ENCODE measurements at regions not wholly inside any gene's neighbourhood (a gene's known extent, or its start where the extent isn't known, plus 50 kb on each side); places are given as distances from the start of the nearest gene placed in this dataset.

GRCh38 chr2:147297820-147298219 is 547.0 kb upstream of the ACVR2A start:
- TF ChIP-seq CTCF (IDR thresholded peaks at IDR 0.05) = no peak
- Mint-ChIP-seq H3K9me3 (ENCODE audit: unreplicated experiment) (peaks cover 5% of the 10 kb centered on the region), H3K27me3 (ENCODE audit: unreplicated experiment) (no peaks in the 10 kb centered on the region), H3K4me3 (ENCODE audit: unreplicated experiment) (no peak overlapping the region), H3K36me3 (ENCODE audit: unreplicated experiment) (no peaks in the 10 kb centered on the region), H3K27ac (ENCODE audit: unreplicated experiment) (no peak overlapping the region), H3K4me1 (ENCODE audit: unreplicated experiment) (no peaks in the 10 kb centered on the region)
- no peak for DNase-seq (ENCODE audit: extremely low spot score, unreplicated experiment)

GRCh38 chr2:147294825-147295392 is 549.9 kb upstream of the ACVR2A start:
- H3K27ac Mint-ChIP-seq (ENCODE audit: unreplicated experiment) = no peak overlapping the region
- no peaks in the 10 kb centered on the region for H3K27me3 Mint-ChIP-seq (ENCODE audit: unreplicated experiment)
- H3K4me1 Mint-ChIP-seq (ENCODE audit: unreplicated experiment) = no peaks in the 10 kb centered on the region
- no peaks in the 10 kb centered on the region for H3K36me3 Mint-ChIP-seq (ENCODE audit: unreplicated experiment)
- no peak for TF ChIP-seq CTCF (IDR thresholded peaks at IDR 0.05)
- peaks cover 5% of the 10 kb centered on the region for H3K9me3 Mint-ChIP-seq (ENCODE audit: unreplicated experiment)
- DNase-seq (ENCODE audit: extremely low spot score, unreplicated experiment) = no peak
- H3K4me3 Mint-ChIP-seq (ENCODE audit: unreplicated experiment) = no peak overlapping the region

- Mint-ChIP-seq H3K27ac (ENCODE audit: unreplicated experiment) (no peak overlapping the region), H3K27me3 (ENCODE audit: unreplicated experiment) (no peaks in the 10 kb centered on the region), H3K4me3 (ENCODE audit: unreplicated experiment) (no peak overlapping the region), H3K9me3 (ENCODE audit: unreplicated experiment) (peaks cover 5% of the 10 kb centered on the region), H3K36me3 (ENCODE audit: unreplicated experiment) (no peaks in the 10 kb centered on the region), H3K4me1 (ENCODE audit: unreplicated experiment) (no peaks in the 10 kb centered on the region)
- TF ChIP-seq CTCF (IDR thresholded peaks at IDR 0.05) = no peak
- DNase-seq (ENCODE audit: extremely low spot score, unreplicated experiment) = no peak
Measured at GRCh38 chr2:147293991-147294824, 550.6 kb upstream of the ACVR2A start.

- Mint-ChIP-seq H3K4me1 (ENCODE audit: unreplicated experiment) (no peaks in the 10 kb centered on the region), H3K27me3 (ENCODE audit: unreplicated experiment) (no peaks in the 10 kb centered on the region), H3K27ac (ENCODE audit: unreplicated experiment) (no peak overlapping the region), H3K9me3 (ENCODE audit: unreplicated experiment) (no peaks in the 10 kb centered on the region), H3K4me3 (ENCODE audit: unreplicated experiment) (no peak overlapping the region), H3K36me3 (ENCODE audit: unreplicated experiment) (no peaks in the 10 kb centered on the region)
- TF ChIP-seq CTCF (IDR thresholded peaks at IDR 0.05) = no peak
- DNase-seq (ENCODE audit: extremely low spot score, unreplicated experiment) = no peak
Measured at GRCh38 chr2:147288131-147288530, 556.7 kb upstream of the ACVR2A start.

- DNase-seq (ENCODE audit: extremely low spot score, unreplicated experiment) = no peak
- no peak overlapping the region for H3K4me3 Mint-ChIP-seq (ENCODE audit: unreplicated experiment)
- H3K27me3 Mint-ChIP-seq (ENCODE audit: unreplicated experiment) = no peaks in the 10 kb centered on the region
- H3K36me3 Mint-ChIP-seq (ENCODE audit: unreplicated experiment) = no peaks in the 10 kb centered on the region
- TF ChIP-seq CTCF (IDR thresholded peaks at IDR 0.05) = peak; percentile 14
- no peak overlapping the region for H3K27ac Mint-ChIP-seq (ENCODE audit: unreplicated experiment)
- H3K9me3 Mint-ChIP-seq (ENCODE audit: unreplicated experiment) = peaks cover 8% of the 10 kb centered on the region
- no peaks in the 10 kb centered on the region for H3K4me1 Mint-ChIP-seq (ENCODE audit: unreplicated experiment)
Measured at GRCh38 chr2:147275943-147276342, 568.9 kb upstream of the ACVR2A start.

Measured in osteocyte (in vitro differentiated cells).